ENCODE measurements at regions not wholly inside any gene's neighbourhood (a gene's known extent, or its start where the extent isn't known, plus 50 kb on each side); places are given as distances from the start of the nearest gene placed in this dataset.

GRCh38 chr4:181662383-181662782 is 580.8 kb upstream of the TENM3 start:
- no peaks in the 10 kb centered on the region for H3K36me3 ChIP-seq (ENCODE audit: control insufficient read depth in 2 of 2, insufficient read depth in 2 of 2, low read length in 1 of 2)
- 12% methylated on average over 3 of the region's 3 CpGs for WGBS (ENCODE audit: insufficient coverage, insufficient replicate concordance, low lambda C conversion rate, missing lambda C conversion rate)
- intact Hi-C loops (cut with micrococcal nuclease; ENCODE audit: unreplicated experiment) (no loop called here), in situ Hi-C loops (cut with MboI) (no loop called here)
- H3K79me2 ChIP-seq (ENCODE audit: control insufficient read depth, insufficient read depth, low read length): no peaks in the 10 kb centered on the region
- ChIA-PET POLR2A (no interaction called here), CTCF (no interaction called here), RAD21 (ENCODE audit: unreplicated experiment) (no interaction called here), SMC1A (ENCODE audit: uncharacterized antibody, unreplicated experiment) (interaction anchor here (1.0 to 1.6 kb wide), 2 partner anchors 9 to 41 kb away, joined by 3 to 4 read pairs; no protein-coding TSS in a partner anchor)
- FAIRE-seq (no peak), ATAC-seq (no peak), DNase-seq (ENCODE audit: low read depth, low spot score) (no peak)
- H3K4me2 ChIP-seq (ENCODE audit: control insufficient read depth, insufficient read depth): no peak overlapping the region
- BruUV-seq (replicated peaks): no TSS peak
- H2AFZ ChIP-seq (ENCODE audit: control insufficient read depth, low read depth, low read length): no peak overlapping the region
- H4K20me1 ChIP-seq (ENCODE audit: control insufficient read depth, insufficient read depth): no peaks in the 10 kb centered on the region
- no peaks in the 10 kb centered on the region for H3K9me3 ChIP-seq (replicated peaks; ENCODE audit: control insufficient read depth, insufficient read depth, low read length)
- H3K9ac ChIP-seq (ENCODE audit: control insufficient read depth, insufficient read depth, low read length): no peak overlapping the region
- TF ChIP-seq E2F4 (IDR thresholded peaks at IDR 0.05; ENCODE audit: low read depth, low read length): no peak
- H3K4me3 ChIP-seq: no peak overlapping the region
- no peak overlapping the region for H3K27ac ChIP-seq (ENCODE audit: control insufficient read depth, insufficient read depth)
- no peaks in the 10 kb centered on the region for H3K4me1 ChIP-seq (ENCODE audit: control insufficient read depth, insufficient read depth, low read length)
- no peaks in the 10 kb centered on the region for H3K27me3 ChIP-seq (replicated peaks in 1 of 2; ENCODE audit: control insufficient read depth in 2 of 2, insufficient read depth in 2 of 2, low read length in 1 of 2)

- ATAC-seq: no peak
- DNase-seq (ENCODE audit: low read depth, low spot score): no peak
- RAD21 ChIA-PET (ENCODE audit: unreplicated experiment): no interaction called here
- TF ChIP-seq HDAC2 (IDR thresholded peaks at IDR 0.05) (no peak), HDAC6 (IDR thresholded peaks at IDR 0.05; ENCODE audit: unreplicated experiment) (no peak), MYC (IDR thresholded peaks at IDR 0.05; ENCODE audit: insufficient read depth, insufficient read length, insufficient replicate concordance, low read length, severe bottlenecking) (no peak), NR2C1 (IDR thresholded peaks at IDR 0.05) (no peak), NFYB (IDR thresholded peaks at IDR 0.05; ENCODE audit: insufficient read depth, low read depth, low read length) (no peak), CEBPZ (IDR thresholded peaks at IDR 0.05; ENCODE audit: low read depth, low read length) (no peak), SMARCA5 (IDR thresholded peaks at IDR 0.05) (no peak), RCOR1 (conservative IDR thresholded peaks at IDR 0.05; ENCODE audit: low read depth, low read length) (no peak), STAT1 (conservative IDR thresholded peaks at IDR 0.05) (no peak), SRF (IDR thresholded peaks at IDR 0.05; ENCODE audit: low read depth in 2 of 2, low read length in 2 of 2) (no peak)
- Histone ChIP-seq H3K9ac (ENCODE audit: control insufficient read depth, insufficient read depth, low read length) (no peak overlapping the region), H3K4me3 (no peak overlapping the region), H3K27ac (ENCODE audit: control insufficient read depth, insufficient read depth) (no peak overlapping the region), H3K4me2 (ENCODE audit: control insufficient read depth, insufficient read depth) (no peak overlapping the region), H2AFZ (ENCODE audit: control insufficient read depth, low read depth, low read length) (no peak overlapping the region), H3K36me3 (ENCODE audit: control insufficient read depth in 2 of 2, insufficient read depth in 2 of 2, low read length in 1 of 2) (no peaks in the 10 kb centered on the region), H3K27me3 (replicated peaks in 1 of 2; ENCODE audit: control insufficient read depth in 2 of 2, insufficient read depth in 2 of 2, low read length in 1 of 2) (no peaks in the 10 kb centered on the region), H3K9me3 (replicated peaks; ENCODE audit: control insufficient read depth, insufficient read depth, low read length) (no peaks in the 10 kb centered on the region), H3K4me1 (ENCODE audit: control insufficient read depth, insufficient read depth, low read length) (no peaks in the 10 kb centered on the region), H3K79me2 (ENCODE audit: control insufficient read depth, insufficient read depth, low read length) (no peaks in the 10 kb centered on the region), H4K20me1 (ENCODE audit: control insufficient read depth, insufficient read depth) (no peaks in the 10 kb centered on the region)
- intact Hi-C loops (cut with micrococcal nuclease; ENCODE audit: unreplicated experiment) (no loop called here), in situ Hi-C loops (cut with MboI) (no loop called here)
- SMC1A ChIA-PET (ENCODE audit: uncharacterized antibody, unreplicated experiment): interaction anchor here (1.8 kb wide), 1 partner anchor 14 kb away, joined by 5 read pairs; no protein-coding TSS in a partner anchor
- CTCF ChIA-PET: no interaction called here
- no peak for FAIRE-seq
- WGBS (ENCODE audit: insufficient coverage, insufficient replicate concordance, low lambda C conversion rate, missing lambda C conversion rate): 19% methylated on average over 2 of the region's 2 CpGs
- BruUV-seq (replicated peaks): no TSS peak
- POLR2A ChIA-PET: no interaction called here
Measured at GRCh38 chr4:181670506-181670905, 572.7 kb upstream of the TENM3 start.

Measured in GM12878 (cell line).